A172 (cell line): ENCODE measurements at regions not wholly inside any gene's neighbourhood (a gene's known extent, or its start where the extent isn't known, plus 50 kb on each side); places are given as distances from the start of the nearest gene placed in this dataset.

Source experiments
- DNase-seq: peaks from one replicate; pipeline ENCODE4 v3.0.0-alpha.2; 2015; ENCODE audit warnings: low spot score

DNA sequence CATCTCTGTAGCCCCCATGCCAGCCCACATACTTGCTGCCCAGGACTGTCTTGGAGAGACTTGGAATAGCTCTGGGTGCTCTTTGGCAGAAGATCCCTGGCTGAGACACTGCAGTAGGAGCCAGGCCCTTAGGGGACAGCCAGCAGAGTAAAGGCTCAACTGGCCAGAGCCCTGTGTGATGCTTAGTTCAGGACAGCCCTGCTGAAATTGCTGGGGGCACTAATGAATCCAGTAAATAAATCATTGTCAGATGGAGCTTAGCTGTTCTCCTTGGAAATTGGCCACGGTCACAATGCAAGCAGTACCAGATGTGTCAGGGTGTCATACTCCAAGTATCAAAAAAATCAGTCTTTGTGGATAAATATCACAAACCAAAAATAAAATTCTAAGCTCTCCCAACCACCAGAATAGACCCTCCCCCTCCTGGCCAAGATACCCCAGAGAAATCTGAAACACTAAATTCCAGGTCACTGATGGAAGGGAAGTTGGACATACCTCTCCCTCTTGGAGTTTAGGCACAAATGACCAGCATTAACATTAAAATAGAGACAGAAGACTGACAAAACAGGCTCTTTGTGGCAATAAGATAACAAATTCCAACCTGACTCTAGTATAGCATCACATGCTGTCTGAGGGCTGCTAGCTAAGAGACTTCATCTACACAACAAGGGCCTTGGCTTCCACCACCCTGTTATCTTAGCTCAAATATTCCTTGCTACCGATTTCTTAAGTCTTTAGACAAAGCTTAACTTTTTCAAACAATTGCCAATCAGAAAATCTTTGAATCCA is 83.2 kb upstream of the DNAH14 start:
- no peak for DNase-seq

DNA sequence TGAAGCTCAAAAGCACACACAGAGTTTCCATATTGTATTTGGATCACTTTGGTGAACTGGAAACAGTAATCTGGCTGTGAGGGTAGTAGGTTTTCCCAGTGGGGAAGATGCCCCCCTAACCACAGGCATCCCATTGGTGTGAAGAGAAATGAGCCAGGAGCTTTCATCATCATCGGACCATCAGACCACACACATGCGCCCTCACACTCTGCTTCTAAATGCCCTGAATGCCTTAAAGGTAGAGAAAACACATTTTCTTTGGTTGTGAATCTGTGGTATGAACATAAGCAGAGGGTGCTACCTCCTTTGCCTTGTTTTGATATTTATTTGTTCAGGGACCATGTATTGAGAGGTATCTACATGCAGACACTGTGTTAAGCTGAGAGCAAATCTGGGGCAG is 79.0 kb upstream of the DNAH14 start:
- no peak for DNase-seq

DNA sequence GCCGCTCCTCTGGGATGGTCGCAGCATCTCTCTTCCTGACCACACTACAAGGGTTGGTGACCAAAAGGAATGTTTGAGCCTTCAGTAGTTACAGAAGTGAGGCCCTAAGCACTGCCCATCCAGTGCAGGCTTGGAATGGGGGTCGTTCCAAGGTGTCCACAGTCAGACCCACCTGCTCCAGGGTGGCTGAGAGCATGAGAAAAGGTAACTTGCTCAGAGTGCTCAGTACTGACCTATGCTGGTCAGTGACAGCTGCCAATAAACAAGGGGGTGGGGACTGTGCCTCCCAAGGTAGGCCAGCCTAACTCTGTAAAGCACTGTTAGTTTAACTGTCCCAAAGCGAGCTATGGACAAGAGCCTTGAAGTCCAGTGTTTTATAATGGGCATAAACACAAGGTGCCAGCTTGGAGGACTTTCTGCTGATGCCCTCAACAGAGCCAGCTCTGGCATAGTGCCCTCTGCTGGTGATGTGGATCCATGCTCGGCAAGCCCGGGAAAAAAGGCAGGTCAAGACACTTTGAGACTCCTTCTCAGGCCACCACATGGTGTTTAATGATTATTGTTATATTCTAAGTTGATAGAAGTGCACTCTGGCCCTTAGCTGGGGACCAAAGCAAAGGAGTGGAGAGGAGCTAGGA is 78.1 kb upstream of the DNAH14 start:
- DNase-seq: peak; percentile 76

DNA sequence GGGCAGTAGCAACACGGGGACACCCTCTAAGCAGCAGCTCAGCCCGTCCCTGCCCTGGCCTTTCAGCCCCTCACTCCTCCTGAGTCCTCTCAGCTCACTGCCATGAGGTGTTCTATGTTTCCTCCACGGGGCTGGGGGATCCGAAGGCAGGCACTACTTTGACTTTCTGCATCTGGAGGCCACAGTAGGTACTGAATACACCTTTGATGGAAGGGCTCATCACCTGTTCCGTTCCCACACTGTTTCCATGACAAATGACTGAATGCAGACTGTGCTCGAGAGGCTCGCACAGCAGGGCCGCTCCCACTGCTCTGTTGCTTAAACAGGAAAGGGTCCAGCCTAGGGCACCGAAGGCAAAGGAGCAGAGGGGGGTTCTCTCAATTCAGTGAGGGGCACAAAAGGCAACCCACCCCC is 77.6 kb upstream of the DNAH14 start:
- no peak for DNase-seq

DNA sequence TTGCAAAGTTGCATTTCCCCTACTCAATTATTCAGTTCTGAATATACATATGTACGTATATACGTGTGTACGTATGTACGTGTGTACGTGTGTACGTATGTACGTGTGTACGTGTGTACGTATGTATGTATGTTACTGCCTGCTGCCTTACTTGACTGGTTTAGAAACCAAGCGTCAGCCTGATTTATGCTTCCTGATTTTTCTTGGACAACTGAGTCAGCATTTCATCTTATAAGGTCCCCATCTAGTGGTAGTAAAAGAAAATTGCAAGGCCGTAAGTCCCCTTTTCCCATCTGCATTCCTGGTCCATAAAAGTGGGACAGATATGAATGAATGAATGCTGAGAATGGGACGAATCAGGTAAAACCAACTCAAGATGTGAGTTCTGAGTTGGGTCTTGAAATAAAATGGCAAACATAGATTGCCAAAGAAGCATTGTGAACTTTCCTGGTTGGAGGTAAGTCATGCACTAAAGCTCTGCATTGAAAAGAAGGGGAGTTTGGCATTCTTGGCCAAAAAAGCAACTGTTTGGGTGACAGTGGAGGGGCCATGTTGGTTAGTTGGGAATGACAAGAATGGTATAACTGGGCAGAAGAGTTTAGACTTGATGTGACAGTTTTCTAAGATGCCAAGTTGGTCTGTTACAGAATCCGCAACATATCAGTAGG is 76.4 kb upstream of the DNAH14 start:
- DNase-seq: peak; percentile 70

DNA sequence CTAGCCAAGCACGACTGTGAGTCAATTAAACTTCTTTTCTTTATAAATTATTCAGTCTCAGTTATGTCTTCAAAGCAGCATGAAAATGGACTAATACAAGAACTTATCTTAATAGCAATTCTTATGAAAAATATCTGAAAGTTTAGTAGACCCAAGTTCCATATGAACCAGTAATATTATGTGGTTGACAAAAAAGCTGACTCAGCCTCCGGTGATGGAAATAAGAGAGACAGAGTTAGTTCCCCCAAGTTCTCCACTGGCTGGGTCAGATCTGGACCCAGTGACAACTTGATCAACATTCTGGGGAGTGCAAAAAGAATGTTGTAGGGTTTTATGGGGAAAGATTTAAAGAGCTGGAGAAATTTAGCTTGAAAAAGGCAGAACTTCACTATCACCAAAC is 72.5 kb upstream of the DNAH14 start:
- DNase-seq: no peak

DNA sequence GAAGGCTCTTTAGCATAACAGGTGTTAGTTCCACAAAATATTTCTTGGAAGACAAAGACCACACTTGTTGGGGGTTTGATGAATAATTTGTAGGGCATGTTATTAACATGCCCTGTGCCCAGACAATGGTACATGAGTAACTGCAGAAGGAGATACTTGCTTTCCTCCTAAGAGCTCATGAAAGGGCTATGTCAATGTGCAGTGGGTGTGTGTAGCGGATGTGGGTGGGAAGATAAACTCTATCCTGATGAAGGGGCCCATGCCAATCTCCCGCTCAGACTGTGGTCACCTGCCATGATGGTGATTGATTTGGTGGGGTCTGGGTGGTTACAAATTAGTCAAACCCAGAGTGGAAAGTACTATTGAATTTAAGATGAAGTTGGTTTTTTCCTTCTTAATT is 69.8 kb upstream of the DNAH14 start:
- DNase-seq: no peak

DNA sequence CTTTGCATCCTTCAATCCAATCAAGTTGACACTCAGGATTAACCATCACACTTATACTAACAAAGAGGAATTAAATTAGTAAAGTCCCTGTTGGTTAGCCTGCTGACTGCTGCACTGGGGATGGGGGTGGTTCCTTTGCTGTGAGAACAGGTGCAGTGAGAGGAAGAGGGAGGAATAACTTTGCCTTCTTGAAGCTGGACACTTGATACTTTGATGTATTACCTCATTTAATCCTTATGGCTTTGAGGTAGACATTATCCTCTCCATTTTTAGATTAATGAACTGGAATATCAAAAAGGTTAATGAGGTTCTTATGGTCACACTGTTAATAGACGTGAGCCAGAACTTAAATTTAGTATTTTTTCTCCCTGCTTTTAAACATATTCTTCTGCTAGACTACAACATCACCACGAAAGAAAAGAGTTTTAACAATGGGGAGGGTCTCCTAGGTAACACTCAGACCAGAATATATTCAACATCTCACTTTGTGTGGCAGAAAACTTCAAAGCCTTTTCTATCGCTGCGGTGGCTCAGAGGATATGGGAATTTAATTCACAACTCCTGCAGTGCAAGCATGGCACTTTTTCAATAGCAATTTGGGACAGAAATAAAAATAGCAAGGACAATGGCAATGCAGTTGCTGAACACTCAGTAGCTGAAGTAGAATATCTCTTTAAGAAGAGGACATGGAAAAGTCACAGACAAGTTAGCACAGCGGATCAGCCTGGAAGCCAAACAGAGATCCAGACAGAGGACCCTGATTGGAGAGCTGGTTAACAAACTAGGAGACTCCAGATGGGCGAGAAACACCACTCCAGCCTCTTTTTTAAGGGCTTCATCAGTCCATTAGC is 68.8 kb upstream of the DNAH14 start:
- DNase-seq: no peak

DNA sequence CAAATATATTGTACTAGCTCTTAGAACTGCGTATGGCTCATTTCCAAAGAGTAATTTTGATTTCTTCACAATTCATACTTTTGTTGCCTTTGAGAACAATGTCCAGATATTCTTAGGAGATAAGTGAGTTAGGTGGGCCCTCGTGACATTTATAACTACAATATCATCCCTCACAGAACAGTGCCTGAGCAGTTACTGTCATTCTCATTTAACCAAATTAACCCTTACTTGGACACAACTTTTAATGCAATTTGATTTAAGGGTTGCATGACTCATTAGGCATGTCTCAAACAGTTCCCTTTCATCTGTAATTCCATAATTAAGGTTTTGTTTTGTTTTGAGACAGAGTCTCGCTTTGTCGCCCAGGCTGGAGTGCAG is 68.1 kb upstream of the DNAH14 start:
- DNase-seq: no peak

DNA sequence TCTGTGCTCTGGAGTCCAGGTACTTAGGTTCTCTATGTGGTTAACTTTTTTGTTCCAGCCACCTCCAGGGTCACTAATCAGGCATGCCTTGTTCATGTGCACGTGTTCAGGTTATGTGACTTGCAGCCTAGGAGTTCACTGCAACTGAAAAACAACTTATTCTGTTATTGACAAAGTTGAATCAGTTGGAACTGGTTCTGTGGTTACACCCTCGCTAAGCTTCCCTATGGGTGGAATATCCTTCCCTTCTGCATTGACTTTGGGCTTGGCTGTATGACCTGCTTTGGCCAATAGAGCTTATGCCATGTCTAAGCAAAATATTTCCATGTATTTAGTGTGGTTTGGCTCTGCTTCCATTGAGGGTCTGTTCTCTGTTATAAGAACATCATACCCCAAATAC is 66.0 kb upstream of the DNAH14 start:
- DNase-seq: no peak

DNA sequence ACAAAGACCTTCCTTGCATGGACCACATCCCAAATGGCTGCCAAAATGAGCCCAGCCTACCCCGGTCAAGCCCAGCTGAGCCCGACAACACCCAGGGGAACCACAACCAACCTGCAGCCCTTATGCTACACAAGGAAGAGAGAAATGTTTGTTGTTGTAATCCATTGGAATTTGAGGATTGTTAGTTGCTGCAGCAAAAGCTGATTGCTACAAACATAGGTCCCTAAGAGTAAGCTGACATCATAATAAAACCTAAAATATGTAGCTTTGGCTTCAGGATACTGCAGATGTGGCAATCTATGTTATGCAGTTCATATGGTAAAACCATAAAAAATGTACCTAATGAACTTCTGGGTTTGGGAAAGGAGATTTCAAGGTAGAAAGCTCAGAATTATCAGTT is 65.5 kb upstream of the DNAH14 start:
- no peak for DNase-seq

DNA sequence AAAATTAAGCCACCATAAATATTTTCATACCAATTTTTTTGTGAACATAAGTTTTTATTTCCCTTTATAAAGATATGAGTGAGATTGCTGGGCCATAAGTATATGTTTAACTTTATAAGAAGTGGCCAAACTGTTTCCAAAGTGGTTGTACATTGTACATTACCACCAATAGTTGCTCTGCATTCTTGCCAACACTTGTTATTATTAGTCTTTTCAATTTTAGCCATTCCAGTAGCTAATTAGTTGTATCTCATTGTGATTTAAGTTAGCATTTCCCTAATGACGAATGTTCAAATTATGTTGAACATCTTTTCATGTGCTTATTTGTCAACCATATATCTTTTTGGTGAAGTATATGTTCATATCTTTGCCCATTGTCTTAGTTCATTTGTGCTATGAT is 64.0 kb upstream of the DNAH14 start:
- DNase-seq: no peak

DNA sequence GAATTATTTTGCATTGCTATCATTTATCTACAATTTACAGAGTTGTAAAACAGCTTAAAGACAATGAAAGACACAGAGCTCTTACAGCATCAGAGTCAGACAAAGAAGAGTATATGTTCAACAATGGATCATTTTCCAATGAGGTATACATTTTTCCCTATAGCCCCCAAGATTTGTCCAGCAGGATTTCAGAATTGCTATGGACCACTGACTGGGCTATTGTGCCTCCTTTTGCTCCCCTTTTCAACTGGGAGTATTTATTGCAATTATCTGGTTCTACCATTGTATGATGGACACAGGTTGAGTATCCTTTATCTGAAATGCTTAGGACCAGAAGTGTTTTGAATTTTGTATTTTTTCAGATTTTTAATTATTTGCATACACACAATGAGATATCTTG is 62.5 kb upstream of the DNAH14 start:
- no peak for DNase-seq

DNA sequence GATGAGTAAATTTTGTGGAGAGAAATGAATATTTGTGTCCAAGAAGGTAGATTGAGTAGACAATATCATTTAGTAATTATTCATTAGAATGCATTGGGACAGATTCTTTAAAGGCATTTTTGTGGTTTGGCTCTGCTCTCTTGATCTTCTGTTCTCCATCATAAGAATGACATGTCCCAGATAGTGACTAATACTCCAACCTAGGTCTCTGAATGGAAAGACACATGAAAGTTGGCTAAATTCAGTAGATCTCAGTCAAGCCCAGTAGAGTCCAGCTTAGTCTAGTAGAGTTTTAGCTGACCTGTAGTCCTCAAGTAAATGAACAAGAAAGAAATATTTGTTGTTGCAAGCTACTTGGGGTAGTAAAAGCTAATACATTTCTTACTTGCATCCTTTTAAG is 61.8 kb upstream of the DNAH14 start:
- DNase-seq: peak; percentile 29

DNA sequence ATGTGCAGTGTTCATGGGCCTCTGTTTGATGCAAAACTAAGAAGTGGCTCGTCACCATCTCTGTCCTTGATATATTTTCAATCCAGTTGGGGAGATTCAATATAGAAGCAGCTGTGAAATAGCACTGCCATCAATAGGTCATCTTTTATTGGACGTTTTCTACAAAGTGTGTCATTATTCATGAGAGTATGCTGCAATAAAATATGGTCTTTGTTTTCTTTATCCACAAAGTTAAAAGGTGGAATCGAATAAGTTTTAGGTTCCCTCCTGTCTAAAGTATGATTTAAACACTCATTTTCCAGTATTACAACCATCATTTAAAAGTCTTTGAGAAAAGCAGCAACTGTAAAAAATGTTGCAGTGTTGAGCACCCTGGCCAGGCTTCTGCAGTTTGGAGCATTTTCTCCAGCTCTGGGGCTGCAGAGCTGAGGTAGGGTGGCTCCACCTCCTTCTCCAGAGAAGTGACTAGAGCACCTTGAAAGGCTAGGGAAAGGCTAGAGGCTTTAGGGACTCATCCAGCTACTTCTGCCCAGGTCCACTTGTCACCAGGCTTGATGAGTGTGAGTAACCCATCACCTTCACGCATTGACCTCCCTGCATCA is 56.5 kb upstream of the DNAH14 start:
- peak; percentile 14 for DNase-seq

DNA sequence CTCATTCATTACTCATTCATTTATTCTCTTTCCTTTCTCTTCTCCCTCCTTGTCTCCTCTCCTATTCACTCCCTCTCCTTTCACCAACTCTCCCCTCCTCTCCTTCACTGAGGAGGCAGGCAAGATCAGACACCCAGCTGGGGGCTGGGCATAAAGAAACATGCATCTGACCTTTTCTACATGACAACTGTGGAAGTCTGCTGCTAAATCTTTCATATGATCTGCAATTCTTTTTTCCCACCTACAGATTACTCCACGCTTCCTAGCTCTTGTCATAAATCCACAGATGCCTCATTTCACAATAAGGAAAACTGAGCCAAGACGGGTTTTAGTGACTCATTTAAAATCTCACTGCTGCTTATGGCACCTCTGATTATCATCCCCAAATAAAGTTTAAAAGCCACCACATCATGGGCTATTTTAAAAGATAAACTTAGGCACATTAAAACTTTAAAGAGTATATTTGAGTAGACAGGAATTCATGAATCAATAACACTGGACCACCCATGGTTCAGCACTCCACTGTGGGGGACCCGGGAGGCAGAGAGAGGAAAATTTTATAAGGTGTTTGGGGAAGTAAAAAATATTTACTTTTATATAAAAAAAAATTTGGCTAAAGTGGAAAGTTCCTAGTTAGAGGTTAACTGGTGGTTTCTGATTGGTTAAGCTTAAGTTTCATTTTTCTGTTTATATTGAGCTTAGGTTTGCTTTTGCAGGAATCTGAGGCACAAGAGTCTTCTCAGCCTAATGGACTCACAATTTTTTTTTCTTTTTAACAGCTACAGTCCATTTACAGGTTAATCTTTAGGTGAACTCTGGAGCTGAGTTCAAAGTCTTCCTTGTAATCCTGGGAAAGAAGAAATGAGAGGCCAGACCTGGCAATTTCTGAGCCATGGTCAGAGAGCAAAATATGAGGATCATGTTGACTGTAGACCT is 55.8 kb upstream of the DNAH14 start:
- peak; percentile 65 for DNase-seq

DNA sequence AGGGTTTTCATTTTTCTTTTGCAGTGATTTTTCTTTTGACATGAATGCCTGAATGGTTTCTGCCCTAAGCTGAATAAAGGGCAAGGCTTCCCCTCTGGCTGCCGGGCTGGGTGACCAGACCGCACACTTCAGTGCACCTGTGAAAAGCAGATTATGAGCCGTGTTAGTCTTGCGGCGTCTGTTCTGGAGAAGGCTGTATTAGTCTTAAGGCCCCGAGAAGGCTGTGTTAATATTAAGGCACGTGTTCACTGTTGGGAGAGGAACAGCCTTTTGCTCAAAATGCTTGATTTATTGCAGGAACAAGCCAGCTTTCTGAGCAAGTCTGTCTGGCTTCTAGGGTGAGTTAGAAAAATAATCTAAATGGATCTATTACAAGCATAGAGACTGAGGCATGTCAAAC is 54.7 kb upstream of the DNAH14 start:
- no peak for DNase-seq

DNA sequence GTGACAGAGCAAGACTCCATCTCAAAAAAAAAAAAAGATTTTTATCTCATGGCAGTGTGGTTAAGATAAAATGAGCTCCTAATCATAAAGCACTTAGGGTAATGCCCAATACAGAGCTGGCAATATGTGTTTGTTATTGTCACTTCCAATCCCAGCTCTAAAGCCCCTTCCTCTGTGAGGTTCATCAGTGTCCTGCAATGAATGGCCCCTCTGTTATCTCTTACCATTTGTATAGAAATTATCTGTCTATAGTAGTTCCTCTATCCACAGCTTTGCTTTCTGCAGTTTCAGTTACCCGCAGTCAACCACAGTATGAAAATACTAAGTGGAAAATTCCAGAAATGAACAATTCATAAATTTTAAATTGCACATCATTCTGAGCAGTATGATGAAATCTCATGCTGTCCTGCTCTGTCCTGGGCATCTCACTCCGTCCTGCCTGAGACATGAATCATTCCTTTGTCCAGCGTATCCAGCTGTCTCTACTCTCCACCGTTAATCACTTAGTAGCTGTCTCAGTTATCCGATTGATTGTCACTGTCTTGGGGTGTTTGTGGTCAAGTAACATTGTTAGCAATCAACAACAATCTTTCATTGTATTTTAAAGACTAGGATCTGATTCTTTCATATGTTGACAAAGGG is 50.2 kb upstream of the DNAH14 start:
- peak; percentile 89 for DNase-seq
